ENCODE measurements at regions not wholly inside any gene's neighbourhood (a gene's known extent, or its start where the extent isn't known, plus 50 kb on each side); places are given as distances from the start of the nearest gene placed in this dataset.
A peak's percentile ranks its signal among the peaks of the same experiment; 100 is the strongest.
"Not testable (repeated sequence)": the region's sequence is repeated elsewhere in the genome, so short reads cannot be mapped to it uniquely, and the experiment has no call there.

GRCh38 chr6:150496629-150497028 is 103.1 kb upstream of the PLEKHG1 start:
- DNase-seq (ENCODE audit: low spot score), result no peak

DNA sequence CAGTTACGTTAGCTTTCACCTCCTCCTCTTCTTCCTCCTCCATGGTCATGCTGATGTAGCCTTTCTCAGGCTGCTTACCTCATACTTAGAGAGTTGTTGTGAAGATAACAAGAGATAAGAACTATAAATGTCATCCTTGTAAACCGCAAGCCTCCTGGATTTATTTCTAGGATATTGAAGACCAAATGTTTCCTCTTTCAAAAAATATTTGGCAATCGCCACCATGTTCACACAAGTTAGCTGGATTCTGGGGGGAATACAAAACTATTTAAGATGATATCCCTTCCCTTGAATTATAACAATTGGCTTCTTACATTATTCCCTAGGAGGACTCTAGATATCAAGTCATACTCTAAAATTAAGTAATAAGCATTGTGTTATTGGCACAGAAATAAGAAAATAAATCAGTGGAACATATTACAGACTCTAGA is 99.8 kb upstream of the PLEKHG1 start:
- DNase-seq (ENCODE audit: low spot score), result no peak

GRCh38 chr6:150500568-150500967 is 99.1 kb upstream of the PLEKHG1 start:
- DNase-seq (ENCODE audit: low spot score), result not testable (repeated sequence)

- DNase-seq (ENCODE audit: low spot score), result no peak
These were observed 96.6 kb upstream of the PLEKHG1 start for GRCh38 chr6:150503041-150503440.

GRCh38 chr6:150503586-150504339 is 95.9 kb upstream of the PLEKHG1 start:
- no peak for DNase-seq (ENCODE audit: low spot score)

DNA sequence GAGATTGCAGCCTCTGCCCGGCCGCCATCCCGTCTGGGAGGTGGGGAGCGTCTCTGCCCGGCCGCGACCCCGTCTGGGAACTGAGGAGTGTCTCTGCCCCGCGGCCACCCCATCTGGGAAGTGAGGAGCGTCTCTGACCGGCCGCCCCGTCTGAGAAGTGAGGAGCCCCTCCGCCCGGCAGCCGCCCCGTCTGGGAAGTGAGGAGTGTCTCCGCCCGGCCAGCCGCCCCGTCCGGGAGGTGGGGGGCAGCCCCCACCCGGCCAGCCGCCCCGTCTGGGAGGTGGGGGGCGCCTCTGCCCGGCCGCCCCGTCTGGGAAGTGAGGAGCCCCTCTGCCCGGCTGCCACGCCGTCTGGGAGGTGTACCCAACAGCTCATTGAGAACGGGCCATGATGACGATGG is 92.3 kb upstream of the PLEKHG1 start:
- DNase-seq (ENCODE audit: low spot score), result not testable (repeated sequence)

- DNase-seq (ENCODE audit: low spot score), result no peak
These were observed 89.1 kb upstream of the PLEKHG1 start for GRCh38 chr6:150510576-150510975.

DNA sequence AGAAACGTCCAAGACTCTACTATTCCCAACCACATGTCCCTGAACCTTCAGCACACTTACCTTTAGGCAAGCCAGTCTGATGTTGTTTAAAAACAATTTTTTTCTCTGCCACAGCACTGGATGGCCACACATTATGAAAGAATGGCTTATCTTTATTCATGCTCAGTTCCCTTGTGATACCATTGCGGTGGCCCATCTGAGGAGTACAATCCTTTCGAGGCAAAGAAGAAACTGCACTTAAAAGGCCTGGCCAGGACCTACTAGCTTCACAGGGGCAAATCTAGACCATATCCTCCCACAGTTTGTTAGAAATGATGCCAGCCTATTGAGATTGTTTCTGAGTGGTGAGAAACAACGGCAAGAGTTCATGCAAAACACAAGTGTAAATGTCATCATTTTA is 88.4 kb upstream of the PLEKHG1 start:
- DNase-seq (ENCODE audit: low spot score), result no peak

- DNase-seq (ENCODE audit: low spot score), result no peak
These were observed 84.8 kb upstream of the PLEKHG1 start for GRCh38 chr6:150514806-150515380.

- DNase-seq (ENCODE audit: low spot score), result no peak
These were observed 83.5 kb upstream of the PLEKHG1 start for GRCh38 chr6:150516199-150516598.

- no peak for DNase-seq (ENCODE audit: low spot score)
These were observed 82.5 kb upstream of the PLEKHG1 start for GRCh38 chr6:150517175-150517574.

DNA sequence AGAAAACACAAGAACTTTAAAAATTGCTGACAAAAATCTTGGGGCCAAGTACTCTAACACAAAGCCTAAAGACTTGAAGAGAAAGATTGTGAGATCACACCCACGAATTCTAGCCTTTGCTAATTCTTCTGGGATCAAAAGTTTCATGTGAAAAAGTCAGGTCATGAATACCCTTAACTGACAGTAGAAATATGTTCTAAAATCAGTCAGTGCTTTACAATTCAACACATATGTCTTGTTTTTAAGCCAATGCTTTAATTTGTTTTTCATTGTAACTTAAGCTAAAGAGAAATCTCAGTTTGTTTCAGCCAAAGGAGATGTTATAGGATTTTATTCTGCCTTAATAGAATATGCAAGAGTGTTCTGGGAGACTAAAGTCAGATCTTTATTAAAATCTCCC is 78.2 kb upstream of the PLEKHG1 start:
- no peak for DNase-seq (ENCODE audit: low spot score)

GRCh38 chr6:150523216-150523615 is 76.5 kb upstream of the PLEKHG1 start:
- DNase-seq (ENCODE audit: low spot score), result not testable (repeated sequence)

DNA sequence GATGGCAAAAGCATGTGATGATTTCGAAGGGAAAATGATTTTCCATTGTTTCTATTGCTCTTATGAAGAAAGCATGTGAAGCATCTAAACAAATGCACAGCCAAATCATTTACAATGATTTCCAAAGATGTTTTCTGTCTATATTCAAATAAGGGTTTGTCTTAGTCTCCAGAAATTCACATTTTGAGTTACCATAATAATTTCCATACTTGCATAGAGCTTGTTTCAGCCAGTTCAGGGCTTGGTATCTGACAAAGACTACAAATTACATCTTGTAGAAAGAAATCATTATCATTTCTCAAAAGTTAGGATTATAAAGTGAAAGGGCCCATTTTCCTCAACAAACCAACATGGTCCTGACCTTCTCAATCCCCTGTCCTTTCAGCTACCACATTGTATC is 74.4 kb upstream of the PLEKHG1 start:
- no peak for DNase-seq (ENCODE audit: low spot score)

- DNase-seq (ENCODE audit: low spot score), result no peak
These were observed 72.6 kb upstream of the PLEKHG1 start for GRCh38 chr6:150527100-150527499.

DNA sequence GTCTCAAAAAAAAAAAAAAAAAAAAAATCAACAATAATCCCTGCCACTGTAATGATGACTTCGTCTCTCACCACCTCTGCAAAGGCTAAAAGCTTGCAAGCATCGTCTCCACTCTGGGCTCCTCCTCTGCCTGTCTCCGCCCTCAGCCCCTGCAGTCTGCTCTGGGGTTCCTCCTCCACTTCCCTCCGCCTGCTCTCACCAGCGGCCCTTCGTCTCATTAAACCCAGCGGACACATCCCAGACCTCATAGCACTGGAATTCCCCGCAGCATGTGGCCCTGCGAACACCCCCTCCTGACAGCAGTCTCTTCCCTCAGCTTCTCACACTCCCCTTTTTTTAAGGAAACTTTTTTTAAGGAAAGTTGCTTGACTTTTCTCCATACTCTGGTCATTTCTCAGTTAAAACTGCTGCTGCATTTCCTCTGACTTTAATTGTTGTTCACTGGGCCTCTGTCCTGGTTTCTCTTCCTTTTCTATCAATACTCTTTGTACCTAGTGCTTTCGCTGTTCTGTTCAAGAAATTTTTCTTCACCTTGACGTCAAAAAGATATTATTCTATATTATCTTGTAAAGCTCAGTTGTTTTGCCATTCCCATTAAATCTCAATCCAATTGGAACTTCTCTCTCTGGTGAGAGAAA is 70.9 kb upstream of the PLEKHG1 start:
- DNase-seq (ENCODE audit: low spot score), result peak; percentile 43

GRCh38 chr6:150529646-150530045 is 70.0 kb upstream of the PLEKHG1 start:
- DNase-seq (ENCODE audit: low spot score), result no peak

GRCh38 chr6:150531957-150532356 is 67.7 kb upstream of the PLEKHG1 start:
- DNase-seq (ENCODE audit: low spot score), result no peak

DNA sequence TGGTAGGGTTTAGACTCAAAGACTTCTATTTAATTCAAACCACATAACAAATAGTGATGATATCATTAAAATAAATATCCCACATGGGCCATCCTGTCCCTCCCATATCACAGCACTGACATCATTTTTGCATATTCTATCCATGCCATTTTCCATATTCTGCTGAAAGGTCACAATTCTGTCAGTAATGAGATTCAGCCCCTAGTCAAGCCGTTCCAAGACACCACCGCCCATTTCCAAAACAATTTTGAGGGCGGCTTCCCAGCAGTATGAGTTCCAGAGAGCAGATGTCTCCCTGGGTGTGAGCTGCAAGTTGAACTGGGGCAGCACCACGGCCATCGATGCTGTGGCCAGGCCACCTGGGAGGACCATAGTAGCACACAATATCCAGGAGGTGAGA is 65.1 kb upstream of the PLEKHG1 start:
- no peak for DNase-seq (ENCODE audit: low spot score)

- DNase-seq (ENCODE audit: low spot score), result no peak
These were observed 64.4 kb upstream of the PLEKHG1 start for GRCh38 chr6:150535151-150535804.

- no peak for DNase-seq (ENCODE audit: low spot score)
These were observed 63.9 kb upstream of the PLEKHG1 start for GRCh38 chr6:150535818-150536220.

GRCh38 chr6:150536835-150537234 is 62.9 kb upstream of the PLEKHG1 start:
- no peak for DNase-seq (ENCODE audit: low spot score)

GRCh38 chr6:150537491-150537890 is 62.2 kb upstream of the PLEKHG1 start:
- no peak for DNase-seq (ENCODE audit: low spot score)

Measured in GM03348 (cell line).